ENCODE measurements at regions not wholly inside any gene's neighbourhood (a gene's known extent, or its start where the extent isn't known, plus 50 kb on each side); places are given as distances from the start of the nearest gene placed in this dataset.
"Not testable (repeated sequence)": the region's sequence is repeated elsewhere in the genome, so short reads cannot be mapped to it uniquely, and the experiment has no call there.

- DNase-seq = no peak
- TF ChIP-seq POLR2A (IDR thresholded peaks at IDR 0.05; ENCODE audit: low read length) (no peak), GATA1 (IDR thresholded peaks at IDR 0.05; ENCODE audit: low read depth, low read length) (no peak)
Measured at GRCh38 chr9:14993901-14994554, 83.8 kb upstream of the FREM1 start.

DNA sequence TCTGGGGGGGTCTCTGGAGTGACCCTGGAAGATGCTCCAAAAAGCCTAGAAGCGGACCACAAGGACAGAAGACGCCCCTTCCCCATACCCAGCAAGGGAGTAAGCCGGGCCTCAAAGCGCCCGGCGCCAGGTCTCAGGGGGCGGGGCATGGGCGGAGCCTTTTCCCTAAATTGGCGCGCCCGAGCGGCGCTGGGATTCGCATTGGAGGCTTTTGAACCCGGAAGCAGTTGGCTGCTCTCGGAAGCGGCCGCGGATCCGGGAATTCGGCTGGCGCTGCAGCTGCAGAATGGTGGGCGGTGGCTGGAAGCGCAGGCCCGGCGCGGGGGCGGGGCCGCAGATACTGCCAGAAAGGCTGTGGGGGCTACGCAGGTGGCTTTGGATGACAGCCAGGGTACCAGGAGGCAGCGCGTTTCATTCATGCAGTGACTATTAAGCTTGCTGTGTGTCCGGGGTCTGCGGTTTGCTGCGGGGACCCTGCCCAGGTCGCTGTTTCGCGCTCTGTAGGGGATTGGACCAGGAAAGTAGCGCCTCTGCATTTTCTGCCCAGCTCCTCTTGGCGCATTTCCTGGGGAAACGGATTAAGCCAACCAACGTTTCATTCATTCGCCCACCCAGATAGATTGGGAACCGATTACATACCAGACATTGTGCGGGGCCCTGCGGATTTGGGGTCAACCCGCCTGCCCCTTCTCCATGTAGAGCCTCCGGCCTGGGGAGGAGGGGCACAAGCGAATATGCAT is 83.0 kb upstream of the FREM1 start:
- peak; percentile 25 for TF ChIP-seq POLR2A (IDR thresholded peaks at IDR 0.05; ENCODE audit: low read length)
- TF ChIP-seq GATA1 (IDR thresholded peaks at IDR 0.05; ENCODE audit: low read depth, low read length) = no peak
- DNase-seq = peak; percentile 69 to 74

DNA sequence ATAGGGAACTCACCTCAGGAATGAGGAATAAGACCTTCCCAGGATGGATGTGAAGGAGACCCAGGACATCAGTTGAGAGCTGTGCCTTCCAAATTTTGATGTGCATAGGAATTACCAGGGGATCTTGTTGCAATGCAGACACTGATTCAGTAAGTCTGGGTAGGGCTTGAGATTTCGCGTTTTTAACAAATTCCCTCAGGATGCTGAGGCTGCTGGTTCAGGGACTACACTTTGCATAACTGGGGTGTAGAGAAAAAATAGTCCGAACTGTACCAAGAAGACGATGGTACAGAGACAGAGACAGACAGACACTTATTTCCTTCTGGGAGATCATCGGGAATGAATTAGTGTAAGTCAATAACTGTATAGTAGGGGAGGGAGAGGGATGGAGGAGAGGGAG is 82.3 kb upstream of the FREM1 start:
- no peak for DNase-seq
- TF ChIP-seq POLR2A (IDR thresholded peaks at IDR 0.05; ENCODE audit: low read length) = no peak

- DNase-seq = peak; percentile 34 to 39
- no peak for TF ChIP-seq POLR2A (IDR thresholded peaks at IDR 0.05; ENCODE audit: low read length)
- TF ChIP-seq GATA1 (IDR thresholded peaks at IDR 0.05; ENCODE audit: low read depth, low read length) = no peak
Measured at GRCh38 chr9:14992081-14992480, 81.9 kb upstream of the FREM1 start.

DNA sequence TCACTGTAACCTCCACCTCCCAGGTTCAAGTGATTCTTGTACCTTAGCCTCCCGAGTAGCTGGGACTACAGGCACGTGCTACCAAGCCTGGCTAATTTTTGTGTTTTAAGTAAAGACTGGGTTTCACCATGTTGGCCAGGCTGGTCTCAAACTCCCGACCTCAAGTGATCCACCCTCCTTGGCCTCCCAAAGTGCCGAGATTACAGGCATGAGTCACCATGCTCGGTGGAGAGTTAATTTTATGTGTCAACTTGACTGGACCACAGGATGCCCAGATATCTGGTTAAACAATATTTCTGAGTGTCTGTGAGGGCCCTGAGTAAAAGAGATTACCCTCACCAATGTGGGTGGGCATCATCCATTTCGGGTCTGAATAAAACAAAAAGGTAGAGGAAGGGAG is 80.4 kb upstream of the FREM1 start:
- DNase-seq = not testable (repeated sequence)

DNA sequence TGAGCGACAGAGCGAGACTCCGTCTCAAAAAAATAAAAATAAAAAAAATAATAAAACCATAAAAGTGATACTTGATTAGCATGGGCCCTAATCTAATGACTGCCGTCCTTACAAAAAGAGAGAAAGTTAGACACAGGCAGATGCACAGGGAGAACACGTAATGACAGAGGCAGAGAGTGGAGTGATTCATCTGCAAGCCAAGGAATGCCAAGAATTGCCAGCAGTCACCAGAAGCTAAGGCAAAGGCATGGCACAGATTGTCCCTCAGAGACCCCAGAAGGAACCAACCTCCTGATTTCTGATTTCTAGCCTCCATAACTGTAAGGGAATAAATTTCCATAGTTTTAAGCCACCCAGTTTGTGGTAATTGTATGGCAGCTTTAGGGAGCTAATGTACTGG is 79.6 kb upstream of the FREM1 start:
- TF ChIP-seq POLR2A (IDR thresholded peaks at IDR 0.05; ENCODE audit: low read length) (no peak), GATA1 (IDR thresholded peaks at IDR 0.05; ENCODE audit: low read depth, low read length) (no peak)
- no peak for DNase-seq

- not testable (repeated sequence) for DNase-seq
Measured at GRCh38 chr9:14989336-14989735, 79.1 kb upstream of the FREM1 start.

DNA sequence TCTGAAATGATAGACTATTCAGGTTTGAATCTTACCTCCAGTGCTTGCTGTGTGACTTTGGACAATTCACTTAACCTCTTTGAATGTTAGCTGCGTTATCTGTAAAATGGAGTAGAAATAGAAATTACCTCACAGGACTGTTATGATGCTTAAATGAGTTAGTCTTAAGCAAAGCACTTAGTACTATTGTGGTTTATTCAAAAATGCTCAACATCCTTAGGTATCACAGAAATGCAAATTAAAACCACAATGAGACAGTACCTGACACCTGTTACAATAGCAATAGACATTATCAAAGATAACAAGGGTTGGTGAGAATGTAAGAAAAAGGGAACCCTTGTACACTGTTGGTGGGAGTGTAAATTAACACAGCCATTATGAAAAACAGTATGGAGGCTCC is 77.6 kb upstream of the FREM1 start:
- DNase-seq = no peak
- TF ChIP-seq POLR2A (IDR thresholded peaks at IDR 0.05; ENCODE audit: low read length) (no peak), GATA1 (IDR thresholded peaks at IDR 0.05; ENCODE audit: low read depth, low read length) (no peak)

DNA sequence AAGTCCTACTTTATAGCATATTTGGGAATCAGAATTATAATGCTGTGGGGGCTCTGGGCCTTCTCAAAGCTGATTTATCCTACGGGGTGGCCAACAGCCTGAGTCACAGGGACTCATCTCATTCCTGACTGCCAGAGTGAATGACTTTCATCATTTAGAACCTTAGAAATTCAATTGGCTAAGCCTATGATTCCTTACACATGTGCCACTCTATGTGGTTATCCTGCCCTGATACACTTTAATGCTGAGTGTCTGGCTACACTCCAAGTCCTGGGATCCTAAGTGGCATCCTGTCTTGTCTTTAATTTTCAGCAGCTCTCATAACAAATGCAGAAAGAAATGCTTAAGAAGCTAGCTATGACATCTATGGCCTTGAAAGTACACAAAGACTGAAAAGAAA is 75.2 kb upstream of the FREM1 start:
- no peak for TF ChIP-seq POLR2A (IDR thresholded peaks at IDR 0.05; ENCODE audit: low read length)
- TF ChIP-seq GATA1 (IDR thresholded peaks at IDR 0.05; ENCODE audit: low read depth, low read length) = no peak
- DNase-seq = no peak

GRCh38 chr9:14983599-14983998 is 73.4 kb upstream of the FREM1 start:
- TF ChIP-seq GATA1 (IDR thresholded peaks at IDR 0.05; ENCODE audit: low read depth, low read length) (no peak), POLR2A (IDR thresholded peaks at IDR 0.05; ENCODE audit: low read length) (no peak)
- no peak for DNase-seq

DNA sequence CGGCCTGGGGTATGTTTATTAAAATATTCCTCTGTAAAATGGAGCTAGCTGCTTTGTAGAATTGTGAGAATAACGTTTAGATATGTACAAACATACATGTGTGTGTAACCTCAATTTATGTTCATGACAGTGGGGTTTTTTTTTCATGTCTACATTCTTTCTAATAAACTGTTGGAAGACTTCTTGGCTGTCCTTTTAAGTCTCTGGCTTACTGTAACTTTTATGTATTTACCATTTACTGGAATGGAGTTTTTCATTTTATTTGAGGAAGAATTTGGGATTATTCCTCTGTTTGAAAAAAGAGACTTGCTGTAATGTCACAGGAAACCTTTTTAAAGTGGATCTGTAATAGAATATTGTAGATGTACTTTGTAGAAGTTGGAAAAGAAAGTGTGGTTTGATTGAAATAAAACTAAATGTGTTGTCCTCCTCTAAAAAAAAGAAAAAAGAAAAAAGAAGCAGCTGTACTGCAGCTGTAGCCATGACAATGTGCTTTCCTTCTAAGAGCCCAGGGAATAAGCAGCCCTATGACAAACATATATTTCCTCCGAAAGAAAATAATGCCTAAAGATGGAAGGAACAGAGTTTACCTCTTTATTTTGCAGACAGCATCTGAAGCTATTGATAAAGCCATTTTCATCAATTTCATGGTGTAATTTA is 71.2 kb upstream of the FREM1 start:
- TF ChIP-seq POLR2A (IDR thresholded peaks at IDR 0.05; ENCODE audit: low read length) (no peak), GATA1 (IDR thresholded peaks at IDR 0.05; ENCODE audit: low read depth, low read length) (no peak)
- DNase-seq = no peak

- no peak for TF ChIP-seq POLR2A (IDR thresholded peaks at IDR 0.05; ENCODE audit: low read length)
- no peak for TF ChIP-seq GATA1 (IDR thresholded peaks at IDR 0.05; ENCODE audit: low read depth, low read length)
- no peak for DNase-seq
Measured at GRCh38 chr9:14978022-14979000, 68.1 kb upstream of the FREM1 start.

- TF ChIP-seq POLR2A (IDR thresholded peaks at IDR 0.05; ENCODE audit: low read length) (no peak), GATA1 (IDR thresholded peaks at IDR 0.05; ENCODE audit: low read depth, low read length) (no peak)
- no peak for DNase-seq
Measured at GRCh38 chr9:14967450-14968321, 57.5 kb upstream of the FREM1 start.
